Loucy (cell line): ENCODE measurements at regions not wholly inside any gene's neighbourhood (a gene's known extent, or its start where the extent isn't known, plus 50 kb on each side); places are given as distances from the start of the nearest gene placed in this dataset.

Source experiments
- CTCF ChIP-seq: fragments of 200-600 bp; sonication (generic); conservative IDR thresholded peaks from 2 replicates; pipeline ENCODE4 v1.5.1; 2014; ENCODE audit warnings: mild to moderate bottlenecking, antibody characterized with exemption, low read length
- EZH2phosphoT487 ChIP-seq: fragments of 200-600 bp; IDR thresholded peaks from 2 replicates; pipeline ENCODE4 v1.6.1; 2018; ENCODE audit warnings: antibody characterized with exemption, mild to moderate bottlenecking, moderate library complexity, borderline replicate concordance

DNA sequence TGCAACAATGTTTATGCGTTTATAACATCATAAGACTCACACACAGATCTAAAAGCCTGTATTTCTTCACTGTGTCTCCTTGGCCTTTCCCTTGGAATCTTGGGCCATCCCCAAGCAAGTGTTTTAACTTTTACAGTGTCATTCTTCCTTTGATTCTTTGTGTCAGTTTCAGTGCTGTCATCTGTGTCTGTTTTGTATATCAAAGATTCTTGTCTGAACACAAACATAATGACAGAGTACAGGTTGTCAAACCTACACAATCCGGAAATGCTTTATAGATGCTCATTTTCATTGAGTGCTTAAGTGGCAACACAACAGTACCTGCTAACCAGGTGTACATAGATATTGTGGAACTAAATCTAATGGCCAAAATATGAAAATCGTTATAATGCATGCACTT is 1500.0 kb downstream of the TECRL start:
- TF ChIP-seq CTCF (no peak), EZH2phosphoT487 (no peak)
